ENCODE measurements at regions not wholly inside any gene's neighbourhood (a gene's known extent, or its start where the extent isn't known, plus 50 kb on each side); places are given as distances from the start of the nearest gene placed in this dataset.

- POLR2A ChIA-PET (ENCODE audit: partially characterized antibody) = no interaction called here
- Histone ChIP-seq H3K4me3 (ENCODE audit: low read length in 2 of 2) (no peak overlapping the region), H3K27ac (ENCODE audit: low read depth, low read length) (no peak overlapping the region), H3K27me3 (ENCODE audit: insufficient read depth, low read length) (no peaks in the 10 kb centered on the region), H3K4me1 (ENCODE audit: insufficient read depth, low read length) (no peaks in the 10 kb centered on the region), H3K9me3 (ENCODE audit: control insufficient read depth in 1 of 2, low read length in 2 of 2) (no peaks in the 10 kb centered on the region), H3K36me3 (ENCODE audit: insufficient read depth, low read length) (no peaks in the 10 kb centered on the region)
- Mint-ChIP-seq H3K36me3 (no peaks in the 10 kb centered on the region), H3K27ac (no peak overlapping the region), H3K9me3 (peaks cover 0 to 8% (median 4%) of the 10 kb centered on the region in 8 donors), H3K4me3 (no peak overlapping the region), H3K4me1 (no peaks in the 10 kb centered on the region), H3K27me3 (peaks cover 0 to 1% of the 10 kb centered on the region in 2 donors)
- CTCF ChIA-PET (ENCODE audit: partially characterized antibody) = no interaction called here
- DNase-seq = no peak
- intact Hi-C loops (cut with micrococcal nuclease) = no loop called here
These were observed 415.4 kb upstream of the RGPD4 start for GRCh38 chr2:107411267-107411666.

DNA sequence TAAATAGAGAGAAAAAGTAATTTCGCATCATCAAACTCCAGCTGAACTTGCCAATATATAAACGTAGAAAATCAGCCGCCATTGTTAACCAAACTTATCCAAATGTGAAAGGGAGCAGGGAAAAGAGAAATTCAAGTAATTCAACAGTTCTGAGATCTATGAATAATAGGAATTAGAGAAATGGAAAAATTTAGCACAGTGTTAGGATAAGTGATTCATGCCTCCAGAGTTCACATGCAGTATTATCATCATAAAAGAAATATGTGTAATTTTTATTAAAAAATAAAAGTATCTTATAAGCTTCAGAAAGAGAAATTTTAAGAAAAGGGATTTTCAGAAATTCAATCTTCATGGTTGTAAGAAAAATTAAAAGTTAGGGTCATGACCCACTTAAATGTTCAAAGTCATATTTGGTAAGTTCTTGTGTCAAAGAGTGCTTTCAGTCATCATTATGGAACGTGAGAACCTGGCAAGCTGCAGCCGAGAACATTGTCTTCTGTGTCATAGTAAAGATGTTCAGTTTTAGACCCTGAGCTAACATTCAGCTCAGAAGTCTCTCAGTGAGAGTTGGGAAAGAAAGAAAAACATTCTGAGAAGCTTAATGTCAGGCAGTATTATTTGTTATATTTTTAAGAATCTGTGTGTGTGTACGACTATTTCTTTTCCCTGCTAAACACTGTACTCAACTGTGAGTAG, 414.3 kb upstream of the RGPD4 start:
- Mint-ChIP-seq H3K9me3 (peaks cover 0 to 12% (median 4%) of the 10 kb centered on the region in 8 donors), H3K4me3 (no peak overlapping the region), H3K27ac (no peak overlapping the region), H3K36me3 (no peaks in the 10 kb centered on the region), H3K27me3 (peaks cover 0 to 1% of the 10 kb centered on the region in 2 donors), H3K4me1 (no peaks in the 10 kb centered on the region)
- Histone ChIP-seq H3K27me3 (ENCODE audit: insufficient read depth, low read length) (no peaks in the 10 kb centered on the region), H3K4me1 (ENCODE audit: insufficient read depth, low read length) (no peaks in the 10 kb centered on the region), H3K9me3 (ENCODE audit: control insufficient read depth in 1 of 2, low read length in 2 of 2) (no peaks in the 10 kb centered on the region), H3K27ac (ENCODE audit: low read depth, low read length) (no peak overlapping the region), H3K36me3 (ENCODE audit: insufficient read depth, low read length) (no peaks in the 10 kb centered on the region), H3K4me3 (ENCODE audit: low read length in 2 of 2) (no peak overlapping the region)
- CTCF ChIA-PET (ENCODE audit: partially characterized antibody) = no interaction called here
- POLR2A ChIA-PET (ENCODE audit: partially characterized antibody) = no interaction called here
- intact Hi-C loops (cut with micrococcal nuclease) = no loop called here
- no peak for DNase-seq

DNA sequence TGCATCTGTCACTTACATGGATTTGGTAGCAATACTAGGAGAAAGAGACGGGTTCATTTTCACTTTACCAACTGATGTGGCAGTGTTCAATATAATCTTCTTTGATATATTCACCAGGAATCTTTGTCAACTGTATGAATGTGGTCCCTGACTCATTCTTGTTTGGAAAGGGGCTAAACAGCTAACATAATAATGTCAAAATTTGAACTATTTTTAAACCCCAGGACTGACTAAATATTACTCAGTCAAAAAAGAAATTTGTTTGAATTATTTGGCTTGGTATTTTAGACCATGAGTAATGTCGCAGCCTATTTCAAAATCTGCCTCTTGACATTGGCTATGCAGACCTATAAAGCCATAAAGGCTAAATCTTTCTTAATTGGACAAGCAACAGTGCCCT, 413.7 kb upstream of the RGPD4 start:
- DNase-seq = no peak
- H3K4me1 ChIP-seq (ENCODE audit: insufficient read depth, low read length) = no peaks in the 10 kb centered on the region
- ChIA-PET POLR2A (ENCODE audit: partially characterized antibody) (no interaction called here), CTCF (ENCODE audit: partially characterized antibody) (no interaction called here)
- no peaks in the 10 kb centered on the region for H3K9me3 ChIP-seq (ENCODE audit: control insufficient read depth in 1 of 2, low read length in 2 of 2)
- peaks cover 0 to 1% of the 10 kb centered on the region in 2 donors for H3K27me3 Mint-ChIP-seq
- H3K4me3 Mint-ChIP-seq = no peak overlapping the region
- peaks cover 0 to 12% (median 4%) of the 10 kb centered on the region in 8 donors for H3K9me3 Mint-ChIP-seq
- intact Hi-C loops (cut with micrococcal nuclease) = no loop called here
- no peaks in the 10 kb centered on the region for H3K4me1 Mint-ChIP-seq
- no peaks in the 10 kb centered on the region for H3K27me3 ChIP-seq (ENCODE audit: insufficient read depth, low read length)
- no peak overlapping the region for H3K27ac Mint-ChIP-seq
- no peaks in the 10 kb centered on the region for H3K36me3 Mint-ChIP-seq
- H3K4me3 ChIP-seq (ENCODE audit: low read length in 2 of 2) = no peak overlapping the region
- no peaks in the 10 kb centered on the region for H3K36me3 ChIP-seq (ENCODE audit: insufficient read depth, low read length)
- no peak overlapping the region for H3K27ac ChIP-seq (ENCODE audit: low read depth, low read length)

DNA sequence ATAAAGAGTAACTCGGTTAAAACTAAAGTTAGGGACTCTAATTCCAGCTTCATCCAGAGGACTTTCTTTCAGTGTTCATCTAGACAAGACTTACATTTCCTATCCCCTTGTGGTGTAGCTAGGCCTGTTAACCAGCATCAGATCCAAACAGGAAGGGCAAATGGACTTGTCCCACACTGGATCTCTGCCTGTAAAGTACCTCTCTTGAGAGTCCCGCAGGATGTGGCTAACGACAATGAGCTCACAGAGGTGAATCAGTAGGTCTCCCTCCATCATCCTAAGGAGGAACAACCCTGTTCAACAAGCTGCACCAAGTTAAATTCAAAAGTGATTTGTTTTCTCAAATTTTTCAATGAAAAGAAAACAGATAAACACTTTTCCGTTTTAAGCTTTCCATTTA, 412.3 kb upstream of the RGPD4 start:
- DNase-seq = peak in 1 of 5 donors; percentile 16
- Histone ChIP-seq H3K27ac (ENCODE audit: low read depth, low read length) (no peak overlapping the region), H3K27me3 (ENCODE audit: insufficient read depth, low read length) (no peaks in the 10 kb centered on the region), H3K4me3 (ENCODE audit: low read length in 2 of 2) (no peak overlapping the region), H3K9me3 (ENCODE audit: control insufficient read depth in 1 of 2, low read length in 2 of 2) (no peaks in the 10 kb centered on the region), H3K4me1 (ENCODE audit: insufficient read depth, low read length) (no peaks in the 10 kb centered on the region), H3K36me3 (ENCODE audit: insufficient read depth, low read length) (no peaks in the 10 kb centered on the region)
- ChIA-PET CTCF (ENCODE audit: partially characterized antibody) (no interaction called here), POLR2A (ENCODE audit: partially characterized antibody) (no interaction called here)
- intact Hi-C loops (cut with micrococcal nuclease) = no loop called here
- H3K36me3 Mint-ChIP-seq = no peaks in the 10 kb centered on the region
- H3K9me3 Mint-ChIP-seq = peaks cover 0 to 9% (median 3%) of the 10 kb centered on the region in 8 donors
- H3K27ac Mint-ChIP-seq = no peak overlapping the region
- H3K4me1 Mint-ChIP-seq = no peaks in the 10 kb centered on the region
- peaks cover 0 to 1% of the 10 kb centered on the region in 2 donors for H3K27me3 Mint-ChIP-seq
- H3K4me3 Mint-ChIP-seq = no peak overlapping the region

- H3K27ac ChIP-seq (ENCODE audit: low read depth, low read length) = no peak overlapping the region
- no peaks in the 10 kb centered on the region for H3K9me3 ChIP-seq (ENCODE audit: control insufficient read depth in 1 of 2, low read length in 2 of 2)
- H3K4me3 ChIP-seq (ENCODE audit: low read length in 2 of 2) = no peak overlapping the region
- intact Hi-C loops (cut with micrococcal nuclease) = no loop called here
- ChIA-PET CTCF (ENCODE audit: partially characterized antibody) (no interaction called here), POLR2A (ENCODE audit: partially characterized antibody) (no interaction called here)
- H3K27me3 ChIP-seq (ENCODE audit: insufficient read depth, low read length) = no peaks in the 10 kb centered on the region
- Mint-ChIP-seq H3K27ac (no peak overlapping the region), H3K36me3 (no peaks in the 10 kb centered on the region), H3K4me1 (no peaks in the 10 kb centered on the region), H3K9me3 (peaks cover 0 to 9% (median 2%) of the 10 kb centered on the region in 8 donors), H3K4me3 (no peak overlapping the region), H3K27me3 (no peaks in the 10 kb centered on the region)
- no peaks in the 10 kb centered on the region for H3K36me3 ChIP-seq (ENCODE audit: insufficient read depth, low read length)
- DNase-seq = no peak
- H3K4me1 ChIP-seq (ENCODE audit: insufficient read depth, low read length) = no peaks in the 10 kb centered on the region
These were observed 408.0 kb upstream of the RGPD4 start for GRCh38 chr2:107418708-107419107.

GRCh38 chr2:107419191-107419590, 407.5 kb upstream of the RGPD4 start:
- no peak for DNase-seq

DNA sequence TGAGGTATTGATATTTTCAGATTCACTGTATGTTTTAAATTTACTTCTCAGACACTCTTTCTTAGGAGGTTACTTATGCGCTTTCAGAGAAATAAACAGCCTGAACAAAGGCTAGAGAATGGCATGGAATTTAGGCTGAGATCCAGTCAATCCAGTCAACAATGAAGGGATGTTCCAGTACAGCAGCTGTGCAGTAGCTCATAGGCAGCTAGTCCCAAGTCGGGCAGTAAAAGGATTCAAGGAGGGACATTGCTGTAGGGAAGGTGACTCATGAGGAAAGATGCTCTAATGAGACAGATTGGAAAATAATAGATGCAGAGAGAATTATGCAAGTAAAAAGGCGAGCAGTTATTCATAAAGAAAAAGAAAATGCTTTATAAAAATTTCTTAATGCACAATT, 397.9 kb upstream of the RGPD4 start:
- no peaks in the 10 kb centered on the region for H3K36me3 ChIP-seq (ENCODE audit: insufficient read depth, low read length)
- Mint-ChIP-seq H3K27me3 (peaks cover 0 to 2% of the 10 kb centered on the region in 2 donors), H3K27ac (no peak overlapping the region), H3K4me1 (no peaks in the 10 kb centered on the region), H3K9me3 (peaks cover 2 to 6% (median 4%) of the 10 kb centered on the region in 8 donors), H3K4me3 (no peak overlapping the region), H3K36me3 (no peaks in the 10 kb centered on the region)
- DNase-seq = no peak
- ChIA-PET CTCF (ENCODE audit: partially characterized antibody) (no interaction called here), POLR2A (ENCODE audit: partially characterized antibody) (no interaction called here)
- H3K4me1 ChIP-seq (ENCODE audit: insufficient read depth, low read length) = no peaks in the 10 kb centered on the region
- no peaks in the 10 kb centered on the region for H3K9me3 ChIP-seq (ENCODE audit: control insufficient read depth in 1 of 2, low read length in 2 of 2)
- no peak overlapping the region for H3K4me3 ChIP-seq (ENCODE audit: low read length in 2 of 2)
- intact Hi-C loops (cut with micrococcal nuclease) = no loop called here
- no peaks in the 10 kb centered on the region for H3K27me3 ChIP-seq (ENCODE audit: insufficient read depth, low read length)
- H3K27ac ChIP-seq (ENCODE audit: low read depth, low read length) = no peak overlapping the region

More at GRCh38 chr2:107419191-107419590, 407.5 kb upstream of the RGPD4 start:
- no peaks in the 10 kb centered on the region for H3K36me3 Mint-ChIP-seq
- CTCF ChIA-PET (ENCODE audit: partially characterized antibody) = no interaction called here
- no peak overlapping the region for H3K4me3 Mint-ChIP-seq
- H3K27me3 Mint-ChIP-seq = no peaks in the 10 kb centered on the region
- H3K4me1 Mint-ChIP-seq = no peaks in the 10 kb centered on the region
- H3K9me3 Mint-ChIP-seq = peaks cover 0 to 9% (median 2%) of the 10 kb centered on the region in 8 donors
- intact Hi-C loops (cut with micrococcal nuclease) = no loop called here
- H3K27ac Mint-ChIP-seq = no peak overlapping the region
- H3K36me3 ChIP-seq (ENCODE audit: insufficient read depth, low read length) = no peaks in the 10 kb centered on the region
- no peak overlapping the region for H3K27ac ChIP-seq (ENCODE audit: low read depth, low read length)
- POLR2A ChIA-PET (ENCODE audit: partially characterized antibody) = no interaction called here
- no peaks in the 10 kb centered on the region for H3K9me3 ChIP-seq (ENCODE audit: control insufficient read depth in 1 of 2, low read length in 2 of 2)
- no peak overlapping the region for H3K4me3 ChIP-seq (ENCODE audit: low read length in 2 of 2)
- H3K4me1 ChIP-seq (ENCODE audit: insufficient read depth, low read length) = no peaks in the 10 kb centered on the region
- H3K27me3 ChIP-seq (ENCODE audit: insufficient read depth, low read length) = no peaks in the 10 kb centered on the region

GRCh38 chr2:107430006-107430405, 396.7 kb upstream of the RGPD4 start:
- no peaks in the 10 kb centered on the region for H3K36me3 ChIP-seq (ENCODE audit: insufficient read depth, low read length)
- ChIA-PET POLR2A (ENCODE audit: partially characterized antibody) (no interaction called here), CTCF (ENCODE audit: partially characterized antibody) (no interaction called here)
- Mint-ChIP-seq H3K4me1 (no peaks in the 10 kb centered on the region), H3K27ac (no peak overlapping the region), H3K27me3 (peaks cover 0 to 2% of the 10 kb centered on the region in 2 donors), H3K9me3 (peaks cover 2 to 6% (median 4%) of the 10 kb centered on the region in 8 donors), H3K36me3 (no peaks in the 10 kb centered on the region), H3K4me3 (no peak overlapping the region)
- intact Hi-C loops (cut with micrococcal nuclease) = no loop called here
- no peaks in the 10 kb centered on the region for H3K4me1 ChIP-seq (ENCODE audit: insufficient read depth, low read length)
- H3K4me3 ChIP-seq (ENCODE audit: low read length in 2 of 2) = no peak overlapping the region
- H3K27ac ChIP-seq (ENCODE audit: low read depth, low read length) = no peak overlapping the region
- no peaks in the 10 kb centered on the region for H3K9me3 ChIP-seq (ENCODE audit: control insufficient read depth in 1 of 2, low read length in 2 of 2)
- DNase-seq = no peak
- no peaks in the 10 kb centered on the region for H3K27me3 ChIP-seq (ENCODE audit: insufficient read depth, low read length)

Data from CD4-positive, alpha-beta memory T cell (primary cell).